GM18909 (cell line): ENCODE measurements at regions not wholly inside any gene's neighbourhood (a gene's known extent, or its start where the extent isn't known, plus 50 kb on each side); places are given as distances from the start of the nearest gene placed in this dataset.

Experiments
- ATAC-seq: cut with Tn5 transposase; IDR thresholded peaks from one replicate; pipeline ENCODE4 v1.9.1; 2021; ENCODE audit warnings: mild to moderate bottlenecking; ENCODE audit not compliant: unreplicated experiment, poor library complexity

- ATAC-seq: no peak
These were observed 182.4 kb upstream of the S1PR3 start for GRCh38 chr9:88808761-88809354.

- no peak for ATAC-seq
These were observed 181.7 kb upstream of the S1PR3 start for GRCh38 chr9:88809355-88810161.

- no peak for ATAC-seq
These were observed 180.4 kb upstream of the S1PR3 start for GRCh38 chr9:88810826-88811225.

GRCh38 chr9:88811511-88811910 is 179.8 kb upstream of the S1PR3 start:
- ATAC-seq: no peak

- no peak for ATAC-seq
These were observed 178.2 kb upstream of the S1PR3 start for GRCh38 chr9:88812938-88813637.

GRCh38 chr9:88813638-88814209 is 177.5 kb upstream of the S1PR3 start:
- no peak for ATAC-seq

GRCh38 chr9:88814577-88814976 is 176.7 kb upstream of the S1PR3 start:
- ATAC-seq: no peak

- ATAC-seq: no peak
These were observed 175.1 kb upstream of the S1PR3 start for GRCh38 chr9:88816141-88816540.

- no peak for ATAC-seq
These were observed 174.7 kb upstream of the S1PR3 start for GRCh38 chr9:88816591-88816990.

GRCh38 chr9:88817628-88818027 is 173.6 kb upstream of the S1PR3 start:
- ATAC-seq: no peak

- ATAC-seq: no peak
These were observed 172.6 kb upstream of the S1PR3 start for GRCh38 chr9:88818495-88819201.

- ATAC-seq: no peak
These were observed 171.8 kb upstream of the S1PR3 start for GRCh38 chr9:88819476-88819875.

GRCh38 chr9:88820055-88820454 is 171.2 kb upstream of the S1PR3 start:
- no peak for ATAC-seq

GRCh38 chr9:88821033-88821745 is 170.1 kb upstream of the S1PR3 start:
- ATAC-seq: no peak

GRCh38 chr9:88821746-88822106 is 169.5 kb upstream of the S1PR3 start:
- ATAC-seq: no peak

- no peak for ATAC-seq
These were observed 166.6 kb upstream of the S1PR3 start for GRCh38 chr9:88824711-88825110.

- no peak for ATAC-seq
These were observed 165.1 kb upstream of the S1PR3 start for GRCh38 chr9:88826181-88826580.

GRCh38 chr9:88826771-88827181 is 164.5 kb upstream of the S1PR3 start:
- ATAC-seq: no peak

- ATAC-seq: no peak
These were observed 163.2 kb upstream of the S1PR3 start for GRCh38 chr9:88828018-88828417.

GRCh38 chr9:88828492-88828974 is 162.7 kb upstream of the S1PR3 start:
- no peak for ATAC-seq
